H1 (cell line): ENCODE measurements at regions not wholly inside any gene's neighbourhood (a gene's known extent, or its start where the extent isn't known, plus 50 kb on each side); places are given as distances from the start of the nearest gene placed in this dataset.

Experiments used
- CTCF ChIA-PET: fragments of 300-600 bp; sonication (Branson Sonifier 250); formaldehyde crosslinking; loops from one replicate; lab custom pipeline; 2021; ENCODE audit not compliant: partially characterized antibody; lab: Charles Lee
- POLR2A ChIA-PET: fragments of 300-600 bp; sonication (Branson Sonifier 250); formaldehyde crosslinking; loops from one replicate; lab custom pipeline; 2021; ENCODE audit warnings: inconsistent platforms; ENCODE audit not compliant: partially characterized antibody; lab: Charles Lee
- DNase-seq, 2 experiments: peaks; one replicate each; pipeline versions ENCODE4 v3.0.0 to v3.0.0-alpha.2; 2010 to 2022; ENCODE audit warnings: low spot score in 2 of 2, low read depth in 1 of 2, mixed read lengths in 1 of 2
- FAIRE-seq: peaks from 2 replicates; lab custom pipeline; 2011; peaks lifted over from hg19 to GRCh38; lab: Jason Lieb, UNC
- H2AFZ ChIP-seq: 2 replicates; pipeline ENCODE4 v1.8.1; 2012; ENCODE audit warnings: low read length, inconsistent platforms
- H2AK5ac ChIP-seq: 2 replicates; pipeline ENCODE4 v1.6.1; 2013; ENCODE audit warnings: low read depth, low read length
- H2BK120ac ChIP-seq: replicated peaks from 2 replicates; pipeline ENCODE3; 2013; ENCODE audit warnings: low read depth, low read length, inconsistent platforms
- H2BK12ac ChIP-seq: 2 replicates; pipeline ENCODE4 v1.6.1; 2013; ENCODE audit warnings: low read depth, low read length
- H2BK15ac ChIP-seq: 2 replicates; pipeline ENCODE4 v1.6.1; 2013; ENCODE audit warnings: low read length
- H2BK20ac ChIP-seq: 2 replicates; pipeline ENCODE4 v1.6.1; 2013; ENCODE audit warnings: low read length
- H2BK5ac ChIP-seq: 2 replicates; pipeline ENCODE4 v1.6.1; 2013; ENCODE audit warnings: low read depth, low read length
- H3K14ac ChIP-seq: 2 replicates; pipeline ENCODE4 v1.6.1; 2013; ENCODE audit warnings: inconsistent platforms; ENCODE audit not compliant: insufficient read length
- H3K18ac ChIP-seq: 2 replicates; pipeline ENCODE4 v1.6.1; 2013; ENCODE audit warnings: low read length; ENCODE audit errors: extremely low read depth
- H3K23ac ChIP-seq: 2 replicates; pipeline ENCODE4 v1.6.1; 2013; ENCODE audit warnings: inconsistent platforms; ENCODE audit not compliant: insufficient read length
- H3K23me2 ChIP-seq: 2 replicates; pipeline ENCODE4 v1.6.1; 2013; ENCODE audit warnings: low read depth, low read length
- H3K27ac ChIP-seq: 2 replicates; pipeline ENCODE4 v1.6.1; 2011; ENCODE audit warnings: low read depth, low read length, inconsistent platforms
- H3K27me3 ChIP-seq, 4 experiments: replicated peaks in 1 of 4; 1 replicate in 1 of 4; 2 replicates in 3 of 4; pipeline versions ENCODE4 v1.6.1 to v1.8.1; 2011 to 2013; ENCODE audit warnings: low read length in 3 of 4, mild to moderate bottlenecking in 3 of 4, inconsistent platforms in 2 of 4, mixed read lengths in 2 of 4, moderate library complexity in 1 of 4; ENCODE audit not compliant: control insufficient read depth in 3 of 4, insufficient read depth in 3 of 4; ENCODE audit errors: extremely low read depth in 1 of 4
- H3K36me3 ChIP-seq, 4 experiments: 2 replicates each; pipeline versions ENCODE4 v1.6.1 to v1.8.1; 2011 to 2013; ENCODE audit warnings: mild to moderate bottlenecking in 4 of 4, low read length in 3 of 4, moderate library complexity in 2 of 4, control low read depth in 1 of 4, inconsistent platforms in 1 of 4; ENCODE audit not compliant: insufficient read depth in 4 of 4, control insufficient read depth in 2 of 4
- H3K4ac ChIP-seq: replicated peaks from 2 replicates; pipeline ENCODE3; 2013; ENCODE audit warnings: low read length, low read depth, mixed read lengths, inconsistent platforms; ENCODE audit not compliant: insufficient read length
- H3K4me1 ChIP-seq, 4 experiments: replicated peaks in 1 of 4; 1 replicate in 1 of 4; 2 replicates in 3 of 4; pipeline versions ENCODE4 v1.6.1 to v1.8.1; 2011 to 2013; ENCODE audit warnings: low read length in 3 of 4, inconsistent platforms in 2 of 4, mixed read lengths in 1 of 4; ENCODE audit not compliant: insufficient read depth in 4 of 4, control insufficient read depth in 3 of 4
- H3K4me2 ChIP-seq, 2 experiments: 2 replicates each; pipeline versions ENCODE4 v1.6.1 to v1.8.1; 2011 to 2013; ENCODE audit warnings: low read depth in 2 of 2, low read length in 2 of 2, control low read depth in 1 of 2, inconsistent platforms in 1 of 2, mild to moderate bottlenecking in 1 of 2; ENCODE audit not compliant: insufficient read depth in 1 of 2
- H3K4me3 ChIP-seq, 4 experiments: fragments of 200-600, 300-600 bp in 1 of 4; sonication (generic), shearing (Covaris generic), sonication (Bioruptor Twin) in 1 of 4; 2 replicates each; pipeline versions ENCODE4 v1.5.1 to v1.8.1; 2011 to 2016; ENCODE audit warnings: low read length in 4 of 4, low read depth in 3 of 4, control low read depth in 2 of 4, inconsistent platforms in 2 of 4, mild to moderate bottlenecking in 2 of 4, mixed read lengths in 1 of 4, moderate library complexity in 1 of 4; ENCODE audit not compliant: insufficient read depth in 2 of 4; ENCODE audit errors: extremely low read depth in 1 of 4
- H3K56ac ChIP-seq: replicated peaks from 2 replicates; pipeline ENCODE3; 2013; ENCODE audit warnings: low read depth, mild to moderate bottlenecking, mixed read lengths, low read length, inconsistent platforms; ENCODE audit not compliant: insufficient read length
- H3K79me1 ChIP-seq: 2 replicates; pipeline ENCODE4 v1.6.1; 2013; ENCODE audit warnings: low read depth, low read length, control low read depth
- H3K79me2 ChIP-seq, 2 experiments: 2 replicates each; pipeline versions ENCODE4 v1.6.1 to v1.8.1; 2012 to 2013; ENCODE audit warnings: low read length in 2 of 2, mild to moderate bottlenecking in 2 of 2, inconsistent platforms in 1 of 2; ENCODE audit not compliant: insufficient read depth in 2 of 2, control insufficient read depth in 1 of 2
- H3K9ac ChIP-seq, 4 experiments: replicated peaks in 1 of 4; 1 replicate in 1 of 4; 2 replicates in 3 of 4; pipeline versions ENCODE4 v1.6.1 to v1.8.1; 2011 to 2013; ENCODE audit warnings: low read depth in 3 of 4, low read length in 3 of 4, control low read depth in 2 of 4, mild to moderate bottlenecking in 2 of 4, moderate library complexity in 2 of 4, inconsistent platforms in 1 of 4; ENCODE audit errors: extremely low read depth in 1 of 4
- H3K9me3 ChIP-seq, 2 experiments: 2 replicates each; pipeline versions ENCODE4 v1.6.1 to v1.8.1; 2012 to 2013; ENCODE audit warnings: mild to moderate bottlenecking in 2 of 2, moderate library complexity in 2 of 2, control low read depth in 1 of 2, inconsistent platforms in 1 of 2, low read depth in 1 of 2, low read length in 1 of 2, mixed read lengths in 1 of 2; ENCODE audit not compliant: insufficient read depth in 2 of 2
- H4K20me1 ChIP-seq, 2 experiments: replicated peaks in 1 of 2; 2 replicates each; pipeline versions ENCODE3 to v1.8.1; 2011 to 2013; ENCODE audit warnings: inconsistent platforms in 2 of 2, low read length in 2 of 2, mild to moderate bottlenecking in 1 of 2; ENCODE audit not compliant: insufficient read depth in 2 of 2, control insufficient read depth in 1 of 2
- H4K5ac ChIP-seq: 2 replicates; pipeline ENCODE4 v1.6.1; 2013; ENCODE audit warnings: low read length, low read depth, mixed read lengths, inconsistent platforms; ENCODE audit not compliant: insufficient read length
- H4K8ac ChIP-seq: 2 replicates; pipeline ENCODE4 v1.8.0; 2013; ENCODE audit warnings: mild to moderate bottlenecking, moderate library complexity, low read length, inconsistent platforms; ENCODE audit not compliant: insufficient read depth; ENCODE audit errors: extremely low read depth
- H4K91ac ChIP-seq: replicated peaks from 2 replicates; pipeline ENCODE3; 2013; ENCODE audit warnings: low read length, mixed read lengths, inconsistent platforms; ENCODE audit not compliant: insufficient read length
- KDM1A ChIP-seq: fragments of 200-600, 300-600 bp; sonication (generic); IDR thresholded peaks from 2 replicates; pipeline ENCODE4 v1.7.1; 2016; ENCODE audit warnings: mild to moderate bottlenecking, low read length, borderline replicate concordance
- POLR2A ChIP-seq, 2 experiments: IDR thresholded peaks; 1 replicate in 1 of 2; 2 replicates in 1 of 2; pipeline ENCODE4 v1.6.1; 2011; ENCODE audit warnings: low read depth in 2 of 2, low read length in 2 of 2, mild to moderate bottlenecking in 2 of 2; ENCODE audit errors: control extremely low read depth in 1 of 2
- RAD21 ChIP-seq, 2 experiments: IDR thresholded peaks in 1 of 2; conservative IDR thresholded peaks in 1 of 2; 2 replicates each; pipeline ENCODE4 v1.6.1; 2011; ENCODE audit warnings: low read depth in 2 of 2, low read length in 2 of 2, improper control_type of control experiment in 1 of 2, inconsistent platforms in 1 of 2, mild to moderate bottlenecking in 1 of 2, moderate library complexity in 1 of 2
- SP4 ChIP-seq: IDR thresholded peaks from 2 replicates; pipeline ENCODE4 v1.6.1; 2012; ENCODE audit warnings: low read length, inconsistent platforms
- WGBS, 2 experiments: shearing (Covaris generic) in 1 of 2; methylation state at CpG; one replicate each; pipeline versions ENCODE4 v1.1.6 to v1.1.7; 2013 to 2015; ENCODE audit warnings: low lambda C conversion rate in 2 of 2, mixed read lengths in 2 of 2, inconsistent platforms in 1 of 2, low coverage in 1 of 2, missing lambda C conversion rate in 1 of 2; ENCODE audit not compliant: insufficient replicate concordance in 2 of 2, insufficient coverage in 1 of 2, insufficient read length in 1 of 2; ENCODE audit errors: extremely low coverage in 1 of 2, missing lambda C conversion rate in 1 of 2; 5-methylcytosine and 5-hydroxymethylcytosine counted together
- TF ChIP-seq, protein P1 (sequence below), 3 experiments: IDR thresholded peaks; 1 replicate in 2 of 3; 2 replicates in 1 of 3; pipeline versions ENCODE4 v1.5.1 to v1.6.1; 2011; ENCODE audit warnings: low read length in 3 of 3, mild to moderate bottlenecking in 3 of 3, inconsistent platforms in 2 of 3, low read depth in 1 of 3, moderate library complexity in 1 of 3; ENCODE audit not compliant: insufficient read depth in 1 of 3; ENCODE audit errors: control extremely low read depth in 1 of 3

DNA sequence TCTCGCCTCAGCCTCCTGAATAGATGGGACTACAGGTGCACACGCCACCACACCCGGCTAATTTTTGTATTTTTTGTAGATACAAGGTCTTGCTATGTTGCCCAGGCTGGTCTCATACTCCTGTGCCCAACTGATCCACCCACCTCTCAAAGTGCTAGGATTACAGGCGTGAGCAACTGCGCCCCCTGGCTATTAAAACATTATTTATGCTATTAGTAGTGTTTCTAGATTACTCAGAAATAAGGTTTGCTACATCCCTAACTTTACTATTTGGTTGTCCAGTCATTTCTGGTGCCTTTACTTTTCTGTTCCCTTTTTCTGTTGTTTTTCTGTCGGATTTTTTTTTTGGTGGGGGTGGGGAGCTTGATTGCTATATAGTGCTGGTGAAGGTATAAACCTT lies 393.6 kb upstream of the TPM1 start:
- DNase-seq (no peak), FAIRE-seq (no peak)
- 84% methylated on average over 6 of the region's 6 CpGs; no CpG with 5 or more reads in 1 of the 2 experiments for WGBS, 2 experiments
- Histone ChIP-seq H4K5ac (no peak overlapping the region), H2BK120ac (no peak overlapping the region), H3K56ac (no peak overlapping the region), H3K4me1 (peaks cover 1 to 7% (median 3%) of the 10 kb centered on the region in 4 experiments; a peak in 5 of 7 replicates), H3K23ac (no peak overlapping the region), H3K4me3 (no peak overlapping the region), H3K4me2 (no peak overlapping the region), H2BK15ac (no peak overlapping the region), H3K23me2 (no peaks in the 10 kb centered on the region), H3K14ac (no peak overlapping the region), H2BK20ac (no peak overlapping the region), H3K9ac (no peak overlapping the region), H4K8ac (no peak overlapping the region), H3K36me3 (peaks cover 0 to 2% (median under 1%) of the 10 kb centered on the region in 4 experiments; a peak in 3 of 8 replicates), H3K27ac (no peak overlapping the region), H3K9me3 (no peaks in the 10 kb centered on the region), H2AFZ (no peak overlapping the region), H2BK5ac (no peak overlapping the region), H3K79me1 (no peaks in the 10 kb centered on the region), H3K27me3 (no peaks in the 10 kb centered on the region), H4K91ac (no peak overlapping the region), H3K4ac (no peak overlapping the region), H2BK12ac (no peak overlapping the region), H4K20me1 (no peaks in the 10 kb centered on the region), H2AK5ac (no peak overlapping the region), H3K79me2 (no peaks in the 10 kb centered on the region), H3K18ac (no peak overlapping the region)
- TF ChIP-seq POLR2A (IDR thresholded peaks at IDR 0.05; ENCODE audit: control extremely low read depth in 1 of 2, low read depth in 2 of 2, low read length in 2 of 2) (no peak), RAD21 (IDR thresholded peaks at IDR 0.05 in 1 of 2, conservative IDR thresholded peaks at IDR 0.05 in 1 of 2; ENCODE audit: low read depth in 2 of 2, low read length in 2 of 2) (peak; percentile 52 to 60), SP4 (no peak), KDM1A (peak; percentile 15; the same call in 1 of the 2 replicates)
- TF ChIP-seq, protein P1, sequence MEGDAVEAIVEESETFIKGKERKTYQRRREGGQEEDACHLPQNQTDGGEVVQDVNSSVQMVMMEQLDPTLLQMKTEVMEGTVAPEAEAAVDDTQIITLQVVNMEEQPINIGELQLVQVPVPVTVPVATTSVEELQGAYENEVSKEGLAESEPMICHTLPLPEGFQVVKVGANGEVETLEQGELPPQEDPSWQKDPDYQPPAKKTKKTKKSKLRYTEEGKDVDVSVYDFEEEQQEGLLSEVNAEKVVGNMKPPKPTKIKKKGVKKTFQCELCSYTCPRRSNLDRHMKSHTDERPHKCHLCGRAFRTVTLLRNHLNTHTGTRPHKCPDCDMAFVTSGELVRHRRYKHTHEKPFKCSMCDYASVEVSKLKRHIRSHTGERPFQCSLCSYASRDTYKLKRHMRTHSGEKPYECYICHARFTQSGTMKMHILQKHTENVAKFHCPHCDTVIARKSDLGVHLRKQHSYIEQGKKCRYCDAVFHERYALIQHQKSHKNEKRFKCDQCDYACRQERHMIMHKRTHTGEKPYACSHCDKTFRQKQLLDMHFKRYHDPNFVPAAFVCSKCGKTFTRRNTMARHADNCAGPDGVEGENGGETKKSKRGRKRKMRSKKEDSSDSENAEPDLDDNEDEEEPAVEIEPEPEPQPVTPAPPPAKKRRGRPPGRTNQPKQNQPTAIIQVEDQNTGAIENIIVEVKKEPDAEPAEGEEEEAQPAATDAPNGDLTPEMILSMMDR (IDR thresholded peaks at IDR 0.05; ENCODE audit: control extremely low read depth in 1 of 3, insufficient read depth in 1 of 3, low read depth in 1 of 3, low read length in 3 of 3) = peak; percentile 17 to 48 (median 40)
- CTCF ChIA-PET = interaction anchor here (0.6 to 2.0 kb wide), 14 partner anchors 8 to 363 kb away, joined by 3 to 8 read pairs (median 3); no protein-coding TSS in a partner anchor
- POLR2A ChIA-PET = no interaction called here
